ENCODE measurements at regions not wholly inside any gene's neighbourhood (a gene's known extent, or its start where the extent isn't known, plus 50 kb on each side); places are given as distances from the start of the nearest gene placed in this dataset.

- Histone ChIP-seq H2AFZ (ENCODE audit: low read length) (no peak overlapping the region), H3K27me3 (ENCODE audit: insufficient read depth, low read length) (no peaks in the 10 kb centered on the region), H4K20me1 (ENCODE audit: insufficient read depth, low read length) (no peaks in the 10 kb centered on the region), H3K4me1 (ENCODE audit: insufficient read depth, low read length) (no peaks in the 10 kb centered on the region), H3K4me2 (ENCODE audit: insufficient read depth, low read length) (no peak overlapping the region), H3K9me3 (ENCODE audit: low read depth, low read length) (no peaks in the 10 kb centered on the region), H3K36me3 (ENCODE audit: insufficient read depth, low read length) (no peaks in the 10 kb centered on the region), H3K79me2 (ENCODE audit: insufficient read depth, low read length) (no peaks in the 10 kb centered on the region), H3K4me3 (ENCODE audit: insufficient read depth, low read length) (no peak overlapping the region), H3K27ac (ENCODE audit: low read depth, low read length) (no peak overlapping the region)
- no peak for DNase-seq (ENCODE audit: insufficient read length, low spot score, missing footprints)
- no peak for TF ChIP-seq CTCF (IDR thresholded peaks at IDR 0.05; ENCODE audit: extremely low read depth, low read depth, low read length)
Observed at GRCh38 chr2:183812091-183812490, 687.8 kb downstream of the NUP35 start.

- H3K4me2 ChIP-seq (ENCODE audit: insufficient read depth, low read length) = no peak overlapping the region
- no peak for DNase-seq (ENCODE audit: insufficient read length, low spot score, missing footprints)
- H3K36me3 ChIP-seq (ENCODE audit: insufficient read depth, low read length) = no peaks in the 10 kb centered on the region
- H2AFZ ChIP-seq (ENCODE audit: low read length) = no peak overlapping the region
- TF ChIP-seq CTCF (IDR thresholded peaks at IDR 0.05; ENCODE audit: extremely low read depth, low read depth, low read length) = no peak
- peaks cover 3% of the 10 kb centered on the region for H3K9me3 ChIP-seq (ENCODE audit: low read depth, low read length)
- no peaks in the 10 kb centered on the region for H3K79me2 ChIP-seq (ENCODE audit: insufficient read depth, low read length)
- no peak overlapping the region for H3K27ac ChIP-seq (ENCODE audit: low read depth, low read length)
- no peaks in the 10 kb centered on the region for H4K20me1 ChIP-seq (ENCODE audit: insufficient read depth, low read length)
- H3K4me3 ChIP-seq (ENCODE audit: insufficient read depth, low read length) = no peak overlapping the region
- no peaks in the 10 kb centered on the region for H3K4me1 ChIP-seq (ENCODE audit: insufficient read depth, low read length)
- no peaks in the 10 kb centered on the region for H3K27me3 ChIP-seq (ENCODE audit: insufficient read depth, low read length)
Observed at GRCh38 chr2:183825710-183826109, 701.5 kb downstream of the NUP35 start.

- Histone ChIP-seq H4K20me1 (ENCODE audit: insufficient read depth, low read length) (no peaks in the 10 kb centered on the region), H3K79me2 (ENCODE audit: insufficient read depth, low read length) (no peaks in the 10 kb centered on the region), H3K4me2 (ENCODE audit: insufficient read depth, low read length) (no peak overlapping the region), H2AFZ (ENCODE audit: low read length) (no peak overlapping the region), H3K4me3 (ENCODE audit: insufficient read depth, low read length) (no peak overlapping the region), H3K9me3 (ENCODE audit: low read depth, low read length) (no peaks in the 10 kb centered on the region), H3K36me3 (ENCODE audit: insufficient read depth, low read length) (no peaks in the 10 kb centered on the region), H3K27ac (ENCODE audit: low read depth, low read length) (no peak overlapping the region), H3K27me3 (ENCODE audit: insufficient read depth, low read length) (no peaks in the 10 kb centered on the region), H3K4me1 (ENCODE audit: insufficient read depth, low read length) (no peaks in the 10 kb centered on the region)
- TF ChIP-seq CTCF (IDR thresholded peaks at IDR 0.05; ENCODE audit: extremely low read depth, low read depth, low read length) = no peak
- no peak for DNase-seq (ENCODE audit: insufficient read length, low spot score, missing footprints)
Observed at GRCh38 chr2:183829931-183830330, 705.7 kb downstream of the NUP35 start.

- no peak for TF ChIP-seq CTCF (IDR thresholded peaks at IDR 0.05; ENCODE audit: extremely low read depth, low read depth, low read length)
- Histone ChIP-seq H3K4me1 (ENCODE audit: insufficient read depth, low read length) (no peaks in the 10 kb centered on the region), H4K20me1 (ENCODE audit: insufficient read depth, low read length) (no peaks in the 10 kb centered on the region), H3K36me3 (ENCODE audit: insufficient read depth, low read length) (no peaks in the 10 kb centered on the region), H3K79me2 (ENCODE audit: insufficient read depth, low read length) (no peaks in the 10 kb centered on the region), H3K27ac (ENCODE audit: low read depth, low read length) (no peak overlapping the region), H3K27me3 (ENCODE audit: insufficient read depth, low read length) (no peaks in the 10 kb centered on the region), H3K4me2 (ENCODE audit: insufficient read depth, low read length) (no peak overlapping the region), H3K4me3 (ENCODE audit: insufficient read depth, low read length) (no peak overlapping the region), H2AFZ (ENCODE audit: low read length) (no peak overlapping the region), H3K9me3 (ENCODE audit: low read depth, low read length) (peaks cover 2% of the 10 kb centered on the region)
- no peak for DNase-seq (ENCODE audit: insufficient read length, low spot score, missing footprints)
Observed at GRCh38 chr2:183837157-183837556, 712.9 kb downstream of the NUP35 start.

Data from osteoblast (primary cell).